Upper lobe of left lung (tissue), 6 donors: ENCODE measurements at regions not wholly inside any gene's neighbourhood (a gene's known extent, or its start where the extent isn't known, plus 50 kb on each side); places are given as distances from the start of the nearest gene placed in this dataset.

Experiments
- ATAC-seq, 2 donors: fragments of 200-7000 bp; cut with Tn5 transposase; one replicate each; pipeline ENCODE4 v1.9.1; 2022; ENCODE audit warnings: mild to moderate bottlenecking in 2 of 2, moderate library complexity in 2 of 2; ENCODE audit not compliant: low FRiP score in 2 of 2
- DNase-seq, 2 donors: peaks; one replicate each; pipeline ENCODE4 v3.0.0-alpha.2; 2019 to 2020
- H3K27ac ChIP-seq, 4 donors: fragments of 200-600 bp; sonication (generic); one replicate each; pipeline ENCODE4 v1.5.1; 2016 to 2019
- H3K27me3 ChIP-seq, 4 donors: fragments of 200-600 bp; sonication (generic); one replicate each; pipeline ENCODE4 v1.5.1; 2017 to 2019
- H3K36me3 ChIP-seq, 4 donors: fragments of 200-600 bp; sonication (generic); one replicate each; pipeline ENCODE4 v1.5.1; 2016 to 2019
- H3K4me1 ChIP-seq, 4 donors: fragments of 200-600 bp; sonication (generic); one replicate each; pipeline ENCODE4 v1.5.1; 2018 to 2019
- H3K4me3 ChIP-seq, 4 donors: fragments of 200-600 bp; sonication (generic); one replicate each; pipeline ENCODE4 v1.5.1; 2017 to 2019; ENCODE audit warnings: mild to moderate bottlenecking in 2 of 4, moderate library complexity in 1 of 4
- H3K9me3 ChIP-seq, 4 donors: fragments of 200-600 bp; sonication (generic); one replicate each; pipeline ENCODE4 v1.5.1; 2018 to 2019
- CTCF ChIP-seq, 6 experiments: fragments of 450-650 bp in 4 of 6; fragments of 200-600 bp in 2 of 6; sonication (generic) in 2 of 6; IDR thresholded peaks; one replicate each; pipeline ENCODE4 v1.5.1; 2016 to 2019; ENCODE audit warnings: antibody characterized with exemption in 6 of 6
- EP300 ChIP-seq, 4 donors: sonication (generic); formaldehyde crosslinking; IDR thresholded peaks; one replicate each; pipeline ENCODE4 v1.5.1; 2017; ENCODE audit warnings: antibody characterized with exemption in 4 of 4, control low read depth in 2 of 4
- POLR2A ChIP-seq, 4 donors: fragments of 450-650 bp; IDR thresholded peaks; one replicate each; pipeline ENCODE4 v1.5.1; 2016 to 2017; ENCODE audit warnings: antibody characterized with exemption in 4 of 4, mild to moderate bottlenecking in 2 of 4
- POLR2AphosphoS5 ChIP-seq, 2 donors: sonication (generic); formaldehyde crosslinking; IDR thresholded peaks; one replicate each; pipeline ENCODE4 v1.5.1; 2017; ENCODE audit warnings: antibody characterized with exemption in 2 of 2
- WGBS, 2 donors: methylation state at CpG; one replicate each; pipeline ENCODE4 v1.1.5; 2017 to 2018; 5-methylcytosine and 5-hydroxymethylcytosine counted together
- donor health status: DM: no; HTN: no; CAD: no; lungs with moderate emphysema.
- donor health status: DM: no; HTN: yes; CAD: no; lungs with severe emphysema.

- Histone ChIP-seq H3K4me3 (no peak overlapping the region), H3K27me3 (no peaks in the 10 kb centered on the region), H3K36me3 (no peaks in the 10 kb centered on the region), H3K27ac (no peak overlapping the region), H3K9me3 (no peaks in the 10 kb centered on the region), H3K4me1 (peaks cover 8 to 30% (median 17%) of the 10 kb centered on the region in 4 donors)
- ATAC-seq (no peak), DNase-seq (no peak)
- TF ChIP-seq POLR2A (IDR thresholded peaks at IDR 0.05) (no peak), POLR2AphosphoS5 (IDR thresholded peaks at IDR 0.05) (no peak), CTCF (IDR thresholded peaks at IDR 0.05) (no peak), EP300 (IDR thresholded peaks at IDR 0.05) (no peak)
- 53 to 77% methylated on average over 7 of the region's 7 CpGs for WGBS, 2 donors
These were observed 105.5 kb upstream of the SFSWAP start for GRCh38 chr12:131605304-131605829.

- DNase-seq (no peak), ATAC-seq (no peak)
- Histone ChIP-seq H3K9me3 (no peaks in the 10 kb centered on the region), H3K27ac (no peak overlapping the region), H3K27me3 (no peaks in the 10 kb centered on the region), H3K36me3 (no peaks in the 10 kb centered on the region), H3K4me3 (no peak overlapping the region), H3K4me1 (peaks cover 8 to 30% (median 17%) of the 10 kb centered on the region in 4 donors)
- TF ChIP-seq EP300 (IDR thresholded peaks at IDR 0.05) (no peak), POLR2AphosphoS5 (IDR thresholded peaks at IDR 0.05) (no peak), POLR2A (IDR thresholded peaks at IDR 0.05) (no peak), CTCF (IDR thresholded peaks at IDR 0.05) (no peak)
- WGBS, 2 donors = 72 to 78% methylated on average over 12 of the region's 12 CpGs
These were observed 104.5 kb upstream of the SFSWAP start for GRCh38 chr12:131606218-131606901.

GRCh38 chr12:131607658-131608447, 103.0 kb upstream of the SFSWAP start:
- TF ChIP-seq POLR2A (IDR thresholded peaks at IDR 0.05) (no peak), CTCF (IDR thresholded peaks at IDR 0.05) (no peak), POLR2AphosphoS5 (IDR thresholded peaks at IDR 0.05) (no peak), EP300 (IDR thresholded peaks at IDR 0.05) (no peak)
- DNase-seq (no peak), ATAC-seq (no peak)
- Histone ChIP-seq H3K4me3 (no peak overlapping the region), H3K4me1 (peaks cover 8 to 30% (median 17%) of the 10 kb centered on the region in 4 donors), H3K27ac (no peak overlapping the region), H3K9me3 (no peaks in the 10 kb centered on the region), H3K36me3 (no peaks in the 10 kb centered on the region), H3K27me3 (no peaks in the 10 kb centered on the region)
- WGBS, 2 donors = 65 to 70% methylated on average over 7 to 8 of the region's 8 CpGs

- TF ChIP-seq CTCF (IDR thresholded peaks at IDR 0.05) (peak; percentile 70 to 86 (median 79)), POLR2A (IDR thresholded peaks at IDR 0.05) (no peak)
- Histone ChIP-seq H3K27ac (no peak overlapping the region), H3K9me3 (no peaks in the 10 kb centered on the region), H3K4me1 (peaks cover 8 to 25% (median 12%) of the 10 kb centered on the region in 4 donors), H3K27me3 (no peaks in the 10 kb centered on the region), H3K4me3 (no peak overlapping the region), H3K36me3 (no peaks in the 10 kb centered on the region)
- DNase-seq (peak; percentile 67 to 81), ATAC-seq (peak; percentile 80 to 95)
- 39 to 40% methylated on average over 27 of the region's 27 CpGs for WGBS, 2 donors
These were observed 101.9 kb upstream of the SFSWAP start for GRCh38 chr12:131608740-131609690.
